WERI-Rb-1 (cell line): ENCODE measurements at regions not wholly inside any gene's neighbourhood (a gene's known extent, or its start where the extent isn't known, plus 50 kb on each side); places are given as distances from the start of the nearest gene placed in this dataset.
"Not testable (repeated sequence)": the region's sequence is repeated elsewhere in the genome, so short reads cannot be mapped to it uniquely, and the experiment has no call there.

Experiments used
- DNase-seq: peaks from one replicate; pipeline ENCODE4 v3.0.0-alpha.2; 2020
- H3K27ac ChIP-seq: fragments of 250-450 bp; sonication (Bioruptor Pico); 2 replicates; pipeline ENCODE4 v1.5.1; 2020; ENCODE audit warnings: mild to moderate bottlenecking, moderate library complexity
- H3K27me3 ChIP-seq: fragments of 250-450 bp; sonication (Bioruptor Pico); 2 replicates; pipeline ENCODE4 v1.5.1; 2021; ENCODE audit warnings: mild to moderate bottlenecking, low read depth, moderate library complexity; ENCODE audit not compliant: insufficient read depth, severe bottlenecking
- H3K36me3 ChIP-seq: fragments of 250-450 bp; sonication (Bioruptor Pico); 2 replicates; pipeline ENCODE4 v1.5.1; 2020; ENCODE audit warnings: mild to moderate bottlenecking, moderate library complexity
- H3K4me3 ChIP-seq: 2 replicates; pipeline ENCODE4 v1.5.1; 2011; ENCODE audit warnings: low read depth, mild to moderate bottlenecking, control low read depth, low read length
- H3K9me3 ChIP-seq: fragments of 250-450 bp; sonication (Bioruptor Pico); 2 replicates; pipeline ENCODE4 v1.5.1; 2021; ENCODE audit warnings: mild to moderate bottlenecking, moderate library complexity; ENCODE audit not compliant: severe bottlenecking
- CTCF ChIP-seq: IDR thresholded peaks from 2 replicates; pipeline ENCODE4 v1.5.1; 2011; ENCODE audit warnings: low read depth, mild to moderate bottlenecking, control low read depth, inconsistent platforms, low read length

- H3K9me3 ChIP-seq: peaks cover 8% of the 10 kb centered on the region
- no peak overlapping the region for H3K4me3 ChIP-seq
- no peaks in the 10 kb centered on the region for H3K27me3 ChIP-seq
- DNase-seq: no peak
- no peak for TF ChIP-seq CTCF
- no peak overlapping the region for H3K27ac ChIP-seq
- H3K36me3 ChIP-seq: no peaks in the 10 kb centered on the region
Measured at GRCh38 chr18:37836071-37836970, 270.7 kb upstream of the CELF4 start.

GRCh38 chr18:37832010-37832695 lies 266.6 kb upstream of the CELF4 start:
- H3K27ac ChIP-seq, H3K4me3 ChIP-seq, H3K36me3 ChIP-seq, H3K9me3 ChIP-seq, DNase-seq, H3K27me3 ChIP-seq: not testable (repeated sequence)

- Histone ChIP-seq H3K36me3 (no peaks in the 10 kb centered on the region), H3K9me3 (no peaks in the 10 kb centered on the region), H3K27ac (no peak overlapping the region), H3K4me3 (no peak overlapping the region), H3K27me3 (no peaks in the 10 kb centered on the region)
- no peak for DNase-seq
- no peak for TF ChIP-seq CTCF
Measured at GRCh38 chr18:37812961-37813360, 247.4 kb upstream of the CELF4 start.

- TF ChIP-seq CTCF: no peak
- no peak overlapping the region for H3K27ac ChIP-seq
- H3K27me3 ChIP-seq: no peaks in the 10 kb centered on the region
- H3K4me3 ChIP-seq: no peak overlapping the region
- H3K9me3 ChIP-seq: no peaks in the 10 kb centered on the region
- DNase-seq: peak; percentile 8
- no peaks in the 10 kb centered on the region for H3K36me3 ChIP-seq
Measured at GRCh38 chr18:37805773-37806404, 240.3 kb upstream of the CELF4 start.

- no peak for TF ChIP-seq CTCF
- no peak for DNase-seq
- no peak overlapping the region for H3K4me3 ChIP-seq
- H3K36me3 ChIP-seq: no peaks in the 10 kb centered on the region
- no peaks in the 10 kb centered on the region for H3K9me3 ChIP-seq
- H3K27ac ChIP-seq: no peak overlapping the region
- no peaks in the 10 kb centered on the region for H3K27me3 ChIP-seq
Measured at GRCh38 chr18:37796823-37797349, 231.3 kb upstream of the CELF4 start.

- H3K9me3 ChIP-seq: no peaks in the 10 kb centered on the region
- no peak overlapping the region for H3K4me3 ChIP-seq
- no peak overlapping the region for H3K27ac ChIP-seq
- DNase-seq: no peak
- H3K36me3 ChIP-seq: no peaks in the 10 kb centered on the region
- TF ChIP-seq CTCF: no peak
- no peaks in the 10 kb centered on the region for H3K27me3 ChIP-seq
Measured at GRCh38 chr18:37787452-37787851, 221.9 kb upstream of the CELF4 start.
